ENCODE measurements at regions not wholly inside any gene's neighbourhood (a gene's known extent, or its start where the extent isn't known, plus 50 kb on each side); places are given as distances from the start of the nearest gene placed in this dataset.

GRCh38 chr3:66145408-66145733 lies 75.4 kb upstream of the SLC25A26 start:
- CTCF ChIA-PET: no interaction called here
- H3K36me3 ChIP-seq (ENCODE audit: control insufficient read depth, insufficient read depth, low read length): no peaks in the 10 kb centered on the region
- no peak overlapping the region for H3K4me3 ChIP-seq (ENCODE audit: low read depth, low read length)
- H3K27me3 ChIP-seq (ENCODE audit: control insufficient read depth, insufficient read depth, low read length): peaks cover 2% of the 10 kb centered on the region; the same call in 1 of the 2 replicates
- TF ChIP-seq CTCF (IDR thresholded peaks at IDR 0.05; ENCODE audit: insufficient read depth, low read depth, low read length): no peak
- DNase-seq (ENCODE audit: low read depth): no peak
- POLR2A ChIA-PET: no interaction called here

GRCh38 chr3:66144568-66145407 lies 76.0 kb upstream of the SLC25A26 start:
- Histone ChIP-seq H3K27me3 (ENCODE audit: control insufficient read depth, insufficient read depth, low read length) (peaks cover 2% of the 10 kb centered on the region; the same call in 1 of the 2 replicates), H3K4me3 (ENCODE audit: low read depth, low read length) (no peak overlapping the region), H3K36me3 (ENCODE audit: control insufficient read depth, insufficient read depth, low read length) (no peaks in the 10 kb centered on the region)
- no peak for TF ChIP-seq CTCF (IDR thresholded peaks at IDR 0.05; ENCODE audit: insufficient read depth, low read depth, low read length)
- POLR2A ChIA-PET: no interaction called here
- CTCF ChIA-PET: no interaction called here
- no peak for DNase-seq (ENCODE audit: low read depth)

GRCh38 chr3:66142079-66142478 lies 78.7 kb upstream of the SLC25A26 start:
- CTCF ChIA-PET: no interaction called here
- Histone ChIP-seq H3K27me3 (ENCODE audit: control insufficient read depth, insufficient read depth, low read length) (no peaks in the 10 kb centered on the region), H3K4me3 (ENCODE audit: low read depth, low read length) (no peak overlapping the region), H3K36me3 (ENCODE audit: control insufficient read depth, insufficient read depth, low read length) (no peaks in the 10 kb centered on the region)
- no peak for DNase-seq (ENCODE audit: low read depth)
- POLR2A ChIA-PET: interaction anchor here (0.6 kb wide), 1 partner anchor 142 kb away, joined by 3 read pairs; no protein-coding TSS in a partner anchor
- TF ChIP-seq CTCF (IDR thresholded peaks at IDR 0.05; ENCODE audit: insufficient read depth, low read depth, low read length): no peak

GRCh38 chr3:66140743-66141372 lies 79.9 kb upstream of the SLC25A26 start:
- H3K36me3 ChIP-seq (ENCODE audit: control insufficient read depth, insufficient read depth, low read length): no peaks in the 10 kb centered on the region
- ChIA-PET CTCF (interaction anchor here (0.6 kb wide), 1 partner anchor 377 kb away, joined by 3 read pairs; no protein-coding TSS in a partner anchor), POLR2A (no interaction called here)
- DNase-seq (ENCODE audit: low read depth): no peak
- no peak overlapping the region for H3K4me3 ChIP-seq (ENCODE audit: low read depth, low read length)
- no peak for TF ChIP-seq CTCF (IDR thresholded peaks at IDR 0.05; ENCODE audit: insufficient read depth, low read depth, low read length)
- no peaks in the 10 kb centered on the region for H3K27me3 ChIP-seq (ENCODE audit: control insufficient read depth, insufficient read depth, low read length)

- CTCF ChIA-PET: interaction anchor here (1.0 to 1.5 kb wide), 3 partner anchors 14 to 352 kb away, joined by 4 read pairs; no protein-coding TSS in a partner anchor
Measured at GRCh38 chr3:66140106-66140505, 80.7 kb upstream of the SLC25A26 start.

More at GRCh38 chr3:66140106-66140505, 80.7 kb upstream of the SLC25A26 start:
- POLR2A ChIA-PET: no interaction called here
- Histone ChIP-seq H3K4me3 (ENCODE audit: low read depth, low read length) (no peak overlapping the region), H3K27me3 (ENCODE audit: control insufficient read depth, insufficient read depth, low read length) (no peaks in the 10 kb centered on the region), H3K36me3 (ENCODE audit: control insufficient read depth, insufficient read depth, low read length) (no peaks in the 10 kb centered on the region)
- no peak for TF ChIP-seq CTCF (IDR thresholded peaks at IDR 0.05; ENCODE audit: insufficient read depth, low read depth, low read length)
- no peak for DNase-seq (ENCODE audit: low read depth)
